ENCODE measurements at regions not wholly inside any gene's neighbourhood (a gene's known extent, or its start where the extent isn't known, plus 50 kb on each side); places are given as distances from the start of the nearest gene placed in this dataset.

DNA sequence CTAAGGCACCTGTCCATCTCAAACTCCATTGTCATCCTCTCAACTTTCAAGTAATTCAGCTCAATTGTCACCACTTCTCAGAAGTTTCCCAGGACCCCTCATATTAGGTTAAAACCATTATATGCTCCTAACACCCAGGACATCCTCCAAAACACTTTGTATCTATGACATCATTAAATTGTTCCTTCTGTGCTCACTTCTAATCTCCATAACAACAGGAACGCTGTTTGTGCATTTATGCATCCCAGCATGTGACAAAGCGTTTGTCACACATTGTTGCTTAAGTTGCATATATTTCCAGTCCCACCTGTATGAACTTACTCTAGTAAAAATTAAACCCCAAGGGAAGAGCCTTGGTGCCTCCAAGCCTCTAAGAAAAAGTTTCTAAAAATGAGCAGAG lies 133.9 kb downstream of the TBX5 start:
- no peak for ATAC-seq
- Histone ChIP-seq H3K4me3 (no peak overlapping the region), H3K9me3 (no peaks in the 10 kb centered on the region), H3K36me3 (no peaks in the 10 kb centered on the region), H3K27me3 (no peaks in the 10 kb centered on the region), H3K27ac (no peak overlapping the region), H3K4me1 (no peaks in the 10 kb centered on the region)
- no peak for DNase-seq
- intact Hi-C loops (cut with DNase I): no loop called here
- TF ChIP-seq, protein P1, sequence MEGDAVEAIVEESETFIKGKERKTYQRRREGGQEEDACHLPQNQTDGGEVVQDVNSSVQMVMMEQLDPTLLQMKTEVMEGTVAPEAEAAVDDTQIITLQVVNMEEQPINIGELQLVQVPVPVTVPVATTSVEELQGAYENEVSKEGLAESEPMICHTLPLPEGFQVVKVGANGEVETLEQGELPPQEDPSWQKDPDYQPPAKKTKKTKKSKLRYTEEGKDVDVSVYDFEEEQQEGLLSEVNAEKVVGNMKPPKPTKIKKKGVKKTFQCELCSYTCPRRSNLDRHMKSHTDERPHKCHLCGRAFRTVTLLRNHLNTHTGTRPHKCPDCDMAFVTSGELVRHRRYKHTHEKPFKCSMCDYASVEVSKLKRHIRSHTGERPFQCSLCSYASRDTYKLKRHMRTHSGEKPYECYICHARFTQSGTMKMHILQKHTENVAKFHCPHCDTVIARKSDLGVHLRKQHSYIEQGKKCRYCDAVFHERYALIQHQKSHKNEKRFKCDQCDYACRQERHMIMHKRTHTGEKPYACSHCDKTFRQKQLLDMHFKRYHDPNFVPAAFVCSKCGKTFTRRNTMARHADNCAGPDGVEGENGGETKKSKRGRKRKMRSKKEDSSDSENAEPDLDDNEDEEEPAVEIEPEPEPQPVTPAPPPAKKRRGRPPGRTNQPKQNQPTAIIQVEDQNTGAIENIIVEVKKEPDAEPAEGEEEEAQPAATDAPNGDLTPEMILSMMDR (IDR thresholded peaks at IDR 0.05): no peak

DNA sequence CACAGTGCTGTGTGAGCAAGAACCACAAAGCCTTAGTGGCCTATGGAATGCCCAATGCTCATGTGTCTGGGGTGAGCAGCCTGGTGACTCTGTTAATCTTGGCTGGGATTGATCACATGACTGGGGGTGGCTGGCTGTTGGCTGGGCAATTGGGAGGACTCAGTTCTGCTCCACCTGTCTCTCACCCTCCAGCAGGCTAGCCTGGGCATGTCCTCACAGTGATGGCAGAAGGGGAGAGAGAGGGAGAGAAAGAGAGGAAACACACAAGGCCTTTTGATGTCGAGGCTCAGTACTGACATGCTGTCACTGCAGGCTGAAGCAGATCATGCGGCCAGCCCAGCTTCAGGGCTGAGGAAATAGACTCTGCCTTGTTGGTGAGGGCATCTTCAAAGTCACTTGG lies 136.8 kb downstream of the TBX5 start:
- H3K4me3 ChIP-seq: no peak overlapping the region
- no peak for DNase-seq
- ATAC-seq: no peak
- H3K27me3 ChIP-seq: no peaks in the 10 kb centered on the region
- TF ChIP-seq, protein P1 (IDR thresholded peaks at IDR 0.05): no peak
- intact Hi-C loops (cut with DNase I): no loop called here
- no peaks in the 10 kb centered on the region for H3K36me3 ChIP-seq
- H3K9me3 ChIP-seq: no peaks in the 10 kb centered on the region
- no peak overlapping the region for H3K27ac ChIP-seq
- no peaks in the 10 kb centered on the region for H3K4me1 ChIP-seq

DNA sequence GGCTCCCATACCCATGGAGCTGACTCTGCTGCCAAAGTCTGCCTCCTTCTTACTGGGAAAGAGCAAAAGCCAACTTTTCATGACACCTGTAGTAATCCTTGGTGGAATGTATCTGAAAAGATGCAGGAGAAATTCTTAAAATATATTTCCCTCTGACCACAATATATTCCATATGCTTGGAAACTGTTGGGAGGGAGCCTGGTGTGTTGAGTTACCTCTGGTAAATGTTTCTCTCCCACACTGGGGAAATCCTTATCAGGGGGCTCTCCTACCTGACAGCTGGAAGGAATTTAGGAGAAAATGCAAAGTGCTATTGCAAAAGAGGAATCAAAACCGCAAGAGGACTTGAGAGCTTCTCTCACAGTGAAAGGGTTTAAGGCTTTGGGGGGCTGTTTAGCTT lies 139.4 kb downstream of the TBX5 start:
- intact Hi-C loops (cut with DNase I): no loop called here
- Histone ChIP-seq H3K36me3 (no peaks in the 10 kb centered on the region), H3K27me3 (no peaks in the 10 kb centered on the region), H3K27ac (no peak overlapping the region), H3K9me3 (no peaks in the 10 kb centered on the region), H3K4me3 (no peak overlapping the region), H3K4me1 (no peaks in the 10 kb centered on the region)
- DNase-seq (no peak), ATAC-seq (no peak)
- TF ChIP-seq, protein P1 (IDR thresholded peaks at IDR 0.05): no peak

DNA sequence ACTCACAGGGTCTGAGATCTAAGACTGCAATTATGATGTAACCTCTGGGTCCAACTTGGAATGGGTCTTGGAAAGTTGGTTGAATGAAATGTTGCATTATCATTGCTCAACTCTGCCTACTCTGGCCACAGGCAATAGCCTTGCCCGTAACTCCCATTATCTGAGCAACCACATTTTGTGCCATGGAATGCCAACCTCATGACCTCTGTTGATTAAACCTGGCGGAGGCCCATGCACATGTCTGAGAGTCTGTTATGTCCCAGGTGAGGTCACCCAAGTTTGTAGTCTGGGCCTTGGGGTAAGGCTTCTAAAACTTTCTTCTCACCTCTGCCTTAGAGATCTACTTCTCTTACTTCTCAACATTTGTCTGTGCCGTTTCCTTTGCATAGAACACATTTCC lies 140.9 kb downstream of the TBX5 start:
- Histone ChIP-seq H3K36me3 (no peaks in the 10 kb centered on the region), H3K27me3 (no peaks in the 10 kb centered on the region), H3K4me1 (no peaks in the 10 kb centered on the region), H3K9me3 (no peaks in the 10 kb centered on the region), H3K4me3 (no peak overlapping the region), H3K27ac (no peak overlapping the region)
- TF ChIP-seq, protein P1 (IDR thresholded peaks at IDR 0.05): no peak
- no peak for DNase-seq
- no peak for ATAC-seq
- intact Hi-C loops (cut with DNase I): no loop called here

DNA sequence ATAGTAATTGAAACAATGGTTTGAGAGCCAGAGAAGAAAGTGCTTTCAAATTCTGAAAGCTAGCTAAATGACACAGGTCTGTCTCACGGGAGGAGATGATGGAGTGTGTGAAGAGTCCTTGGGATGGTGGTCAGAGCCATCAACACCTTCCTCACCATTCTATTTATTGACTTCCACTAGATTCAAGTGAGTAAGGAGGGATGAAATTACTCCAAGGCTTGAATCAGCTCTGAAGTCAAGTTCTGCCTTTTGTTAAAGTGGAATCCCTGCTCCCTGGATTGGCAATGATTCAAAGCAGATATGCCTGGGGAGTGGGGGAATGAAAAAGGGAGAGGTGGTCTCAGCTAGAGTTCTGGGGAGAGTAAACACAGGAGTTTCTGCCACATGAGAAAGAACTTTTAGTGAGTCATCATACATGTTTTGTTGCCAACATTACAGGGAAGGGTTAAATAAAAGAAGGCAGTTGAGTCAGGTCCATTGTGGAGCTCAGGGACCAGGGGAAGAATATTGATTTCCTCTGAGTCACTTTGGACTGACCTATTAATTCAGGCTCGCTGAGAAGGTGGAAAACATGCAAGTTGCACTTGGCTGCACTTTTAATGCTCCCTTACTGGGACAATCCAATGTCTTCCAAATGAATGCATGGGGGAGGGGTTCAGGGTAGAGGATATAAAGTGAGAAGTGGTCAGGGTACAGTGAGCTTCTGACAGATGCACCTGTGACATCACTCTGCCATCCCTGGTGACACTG lies 142.7 kb downstream of the TBX5 start:
- Histone ChIP-seq H3K9me3 (no peaks in the 10 kb centered on the region), H3K4me3 (no peak overlapping the region), H3K4me1 (no peaks in the 10 kb centered on the region), H3K36me3 (no peaks in the 10 kb centered on the region), H3K27ac (no peak overlapping the region), H3K27me3 (no peaks in the 10 kb centered on the region)
- TF ChIP-seq, protein P1 (IDR thresholded peaks at IDR 0.05): no peak
- DNase-seq: no peak
- no peak for ATAC-seq
- intact Hi-C loops (cut with DNase I): no loop called here

All from left lung (tissue), 4 donors.